DND-41 (cell line): ENCODE measurements at regions not wholly inside any gene's neighbourhood (a gene's known extent, or its start where the extent isn't known, plus 50 kb on each side); places are given as distances from the start of the nearest gene placed in this dataset.

Experiments used
- EZH2 ChIP-seq: IDR thresholded peaks from 3 replicates; pipeline ENCODE4 v1.6.1; 2012; ENCODE audit warnings: borderline replicate concordance, low read depth, mild to moderate bottlenecking, moderate library complexity, low read length, inconsistent platforms; ENCODE audit not compliant: severe bottlenecking
- TF ChIP-seq, protein P1 (sequence below): IDR thresholded peaks from 2 replicates; pipeline ENCODE4 v1.5.1; 2012; ENCODE audit warnings: borderline replicate concordance, low read length, moderate library complexity, mild to moderate bottlenecking; ENCODE audit not compliant: poor library complexity, severe bottlenecking; ENCODE audit errors: extremely low read depth

DNA sequence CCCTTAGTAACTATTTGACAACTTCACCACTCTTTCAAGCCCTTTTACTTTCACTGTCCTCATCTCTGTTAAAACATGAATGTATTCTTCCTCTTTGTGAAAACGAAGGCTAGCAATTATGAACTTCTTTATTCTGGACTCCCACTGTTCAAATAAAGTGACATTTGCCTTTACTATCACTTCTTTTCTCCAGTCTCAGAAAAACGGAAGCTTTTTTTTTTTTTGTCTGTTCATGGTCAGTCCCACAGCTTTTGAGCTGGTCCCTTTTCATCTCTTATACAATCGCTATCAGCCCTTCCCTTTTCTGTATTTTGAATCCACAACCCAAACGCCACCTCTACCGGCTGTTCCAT is 327.7 kb downstream of the DKK2 start:
- TF ChIP-seq, protein P1, sequence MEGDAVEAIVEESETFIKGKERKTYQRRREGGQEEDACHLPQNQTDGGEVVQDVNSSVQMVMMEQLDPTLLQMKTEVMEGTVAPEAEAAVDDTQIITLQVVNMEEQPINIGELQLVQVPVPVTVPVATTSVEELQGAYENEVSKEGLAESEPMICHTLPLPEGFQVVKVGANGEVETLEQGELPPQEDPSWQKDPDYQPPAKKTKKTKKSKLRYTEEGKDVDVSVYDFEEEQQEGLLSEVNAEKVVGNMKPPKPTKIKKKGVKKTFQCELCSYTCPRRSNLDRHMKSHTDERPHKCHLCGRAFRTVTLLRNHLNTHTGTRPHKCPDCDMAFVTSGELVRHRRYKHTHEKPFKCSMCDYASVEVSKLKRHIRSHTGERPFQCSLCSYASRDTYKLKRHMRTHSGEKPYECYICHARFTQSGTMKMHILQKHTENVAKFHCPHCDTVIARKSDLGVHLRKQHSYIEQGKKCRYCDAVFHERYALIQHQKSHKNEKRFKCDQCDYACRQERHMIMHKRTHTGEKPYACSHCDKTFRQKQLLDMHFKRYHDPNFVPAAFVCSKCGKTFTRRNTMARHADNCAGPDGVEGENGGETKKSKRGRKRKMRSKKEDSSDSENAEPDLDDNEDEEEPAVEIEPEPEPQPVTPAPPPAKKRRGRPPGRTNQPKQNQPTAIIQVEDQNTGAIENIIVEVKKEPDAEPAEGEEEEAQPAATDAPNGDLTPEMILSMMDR: no peak
- TF ChIP-seq EZH2: no peak
